Coronary artery (tissue), 2 donors: ENCODE measurements at regions not wholly inside any gene's neighbourhood (a gene's known extent, or its start where the extent isn't known, plus 50 kb on each side); places are given as distances from the start of the nearest gene placed in this dataset.

Experiments used
- DNase-seq: peaks from one replicate; pipeline ENCODE4 v3.0.0-alpha.2; 2017; ENCODE audit warnings: low spot score
- H3K27ac ChIP-seq, 2 donors: fragments of 200-600 bp; sonication (generic); one replicate each; pipeline ENCODE4 v1.5.1; 2016 to 2019
- H3K4me3 ChIP-seq: fragments of 200-600 bp; sonication (generic); 2 replicates; pipeline ENCODE4 v1.5.1; 2016; ENCODE audit warnings: mild to moderate bottlenecking, moderate library complexity
- TF ChIP-seq, protein P1 (sequence below): fragments of 200-600 bp; sonication (generic); IDR thresholded peaks from one replicate; pipeline ENCODE4 v1.5.1; 2019; ENCODE audit warnings: antibody characterized with exemption

DNA sequence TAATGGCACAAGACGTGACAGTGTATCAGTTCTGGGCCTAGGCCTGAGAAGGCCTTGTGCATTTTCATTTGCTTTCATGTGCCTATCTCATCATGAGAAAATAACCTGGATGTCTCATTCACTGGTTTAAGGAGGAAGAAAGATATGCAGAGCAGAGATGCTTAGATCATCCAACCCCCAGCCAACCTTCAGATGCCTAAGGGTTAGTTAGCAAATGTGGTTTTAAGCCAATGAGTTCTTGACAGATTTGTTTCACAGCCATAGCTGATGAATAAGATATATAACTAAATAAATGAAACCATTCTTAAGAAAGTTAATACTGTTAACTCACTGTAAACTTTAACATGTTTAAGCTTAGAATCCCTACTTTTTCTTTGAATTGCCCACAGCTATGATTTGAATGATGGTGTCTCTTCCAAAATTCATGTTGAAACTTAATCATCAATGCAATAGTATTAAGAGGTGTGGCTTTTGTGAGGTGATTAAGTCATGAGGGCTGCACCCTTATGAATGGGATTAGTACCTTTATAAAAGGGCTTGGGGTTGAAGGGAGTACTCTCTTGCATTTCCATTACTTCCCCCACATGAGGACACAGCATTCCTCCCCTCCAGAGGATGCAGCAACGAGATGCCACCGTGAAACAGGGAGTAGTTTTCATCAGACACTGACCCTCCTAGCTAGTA, 324.6 kb upstream of the TBC1D5 start:
- TF ChIP-seq, protein P1, sequence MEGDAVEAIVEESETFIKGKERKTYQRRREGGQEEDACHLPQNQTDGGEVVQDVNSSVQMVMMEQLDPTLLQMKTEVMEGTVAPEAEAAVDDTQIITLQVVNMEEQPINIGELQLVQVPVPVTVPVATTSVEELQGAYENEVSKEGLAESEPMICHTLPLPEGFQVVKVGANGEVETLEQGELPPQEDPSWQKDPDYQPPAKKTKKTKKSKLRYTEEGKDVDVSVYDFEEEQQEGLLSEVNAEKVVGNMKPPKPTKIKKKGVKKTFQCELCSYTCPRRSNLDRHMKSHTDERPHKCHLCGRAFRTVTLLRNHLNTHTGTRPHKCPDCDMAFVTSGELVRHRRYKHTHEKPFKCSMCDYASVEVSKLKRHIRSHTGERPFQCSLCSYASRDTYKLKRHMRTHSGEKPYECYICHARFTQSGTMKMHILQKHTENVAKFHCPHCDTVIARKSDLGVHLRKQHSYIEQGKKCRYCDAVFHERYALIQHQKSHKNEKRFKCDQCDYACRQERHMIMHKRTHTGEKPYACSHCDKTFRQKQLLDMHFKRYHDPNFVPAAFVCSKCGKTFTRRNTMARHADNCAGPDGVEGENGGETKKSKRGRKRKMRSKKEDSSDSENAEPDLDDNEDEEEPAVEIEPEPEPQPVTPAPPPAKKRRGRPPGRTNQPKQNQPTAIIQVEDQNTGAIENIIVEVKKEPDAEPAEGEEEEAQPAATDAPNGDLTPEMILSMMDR = no peak
- H3K4me3 ChIP-seq = no peak overlapping the region
- DNase-seq = no peak
- H3K27ac ChIP-seq = no peak overlapping the region

- DNase-seq = no peak
- no peak overlapping the region for H3K27ac ChIP-seq
- no peak overlapping the region for H3K4me3 ChIP-seq
- TF ChIP-seq, protein P1 = no peak
Measured at GRCh38 chr3:18064586-18064985, 322.2 kb upstream of the TBC1D5 start.

- H3K27ac ChIP-seq = no peak overlapping the region
- DNase-seq = no peak
- TF ChIP-seq, protein P1 = no peak
- no peak overlapping the region for H3K4me3 ChIP-seq
Measured at GRCh38 chr3:18062657-18063025, 320.2 kb upstream of the TBC1D5 start.

- TF ChIP-seq, protein P1 = no peak
- H3K4me3 ChIP-seq = no peak overlapping the region
- DNase-seq = no peak
- H3K27ac ChIP-seq = no peak overlapping the region
Measured at GRCh38 chr3:18061737-18062656, 319.6 kb upstream of the TBC1D5 start.

DNA sequence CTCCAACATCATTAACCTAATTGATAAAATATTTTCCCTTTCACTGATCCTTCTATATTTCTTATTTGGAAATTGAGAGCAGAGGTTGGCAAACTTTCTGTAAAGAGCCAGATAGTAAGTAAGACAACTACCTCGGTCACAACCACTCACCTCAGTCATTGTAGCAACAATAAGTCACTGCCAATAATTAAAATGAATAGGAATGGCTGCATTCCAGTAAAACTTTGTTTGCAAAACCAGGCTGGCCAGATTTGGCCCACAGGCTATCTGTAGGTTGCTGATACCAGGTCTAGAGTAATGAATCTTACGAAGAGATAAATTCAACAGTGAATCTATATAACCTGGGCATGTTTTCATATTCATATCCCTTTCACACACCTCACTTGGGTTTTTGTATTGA, 316.2 kb upstream of the TBC1D5 start:
- H3K4me3 ChIP-seq = no peak overlapping the region
- TF ChIP-seq, protein P1 = no peak
- no peak for DNase-seq
- H3K27ac ChIP-seq = no peak overlapping the region

GRCh38 chr3:18057471-18058091, 315.1 kb upstream of the TBC1D5 start:
- no peak for DNase-seq
- no peak overlapping the region for H3K27ac ChIP-seq
- TF ChIP-seq, protein P1 = no peak
- no peak overlapping the region for H3K4me3 ChIP-seq
